Loucy (cell line): ENCODE measurements at regions not wholly inside any gene's neighbourhood (a gene's known extent, or its start where the extent isn't known, plus 50 kb on each side); places are given as distances from the start of the nearest gene placed in this dataset.

Experiments used
- H2AFZ ChIP-seq: fragments of 200-600 bp; sonication (generic); 2 replicates; pipeline ENCODE4 v1.6.0; 2016; ENCODE audit warnings: antibody characterized with exemption, mild to moderate bottlenecking, low read length, moderate library complexity
- H3F3A ChIP-seq: fragments of 200-600 bp; 2 replicates; pipeline ENCODE4 v1.6.0; 2016; ENCODE audit warnings: antibody characterized with exemption, low read depth, mild to moderate bottlenecking
- H3K27me3 ChIP-seq: fragments of 200-600 bp; sonication (generic); 2 replicates; pipeline ENCODE4 v1.6.1; 2014; ENCODE audit warnings: low read length, mild to moderate bottlenecking; ENCODE audit not compliant: insufficient read depth, poor library complexity, severe bottlenecking
- H3K36me3 ChIP-seq: fragments of 200-600 bp; sonication (generic); 2 replicates; pipeline ENCODE4 v1.6.1; 2016; ENCODE audit warnings: low read length; ENCODE audit not compliant: insufficient read depth
- H3K4me1 ChIP-seq: fragments of 200-600 bp; sonication (generic); 2 replicates; pipeline ENCODE4 v1.5.1; 2014; ENCODE audit warnings: low read length, mild to moderate bottlenecking; ENCODE audit not compliant: insufficient read depth, poor library complexity, severe bottlenecking
- H3K4me2 ChIP-seq: fragments of 200-600 bp; sonication (generic); 2 replicates; pipeline ENCODE4 v1.6.0; 2014; ENCODE audit warnings: antibody characterized with exemption, low read length, low read depth, mild to moderate bottlenecking; ENCODE audit not compliant: poor library complexity, severe bottlenecking
- H3K4me3 ChIP-seq: fragments of 200-600 bp; sonication (generic); 2 replicates; pipeline ENCODE4 v1.5.1; 2014; ENCODE audit warnings: low read length, mild to moderate bottlenecking, mixed read lengths; ENCODE audit not compliant: poor library complexity, severe bottlenecking
- H3K79me2 ChIP-seq: fragments of 200-600 bp; sonication (generic); 2 replicates; pipeline ENCODE4 v1.6.1; 2014; ENCODE audit warnings: low read length; ENCODE audit not compliant: insufficient read depth
- H3K9ac ChIP-seq: fragments of 200-600 bp; sonication (generic); 2 replicates; pipeline ENCODE4 v1.6.0; 2014; ENCODE audit warnings: mild to moderate bottlenecking, low read depth, low read length, moderate library complexity; ENCODE audit not compliant: poor library complexity, severe bottlenecking
- H3K9me2 ChIP-seq: fragments of 200-600 bp; sonication (generic); replicated peaks from 2 replicates; pipeline ENCODE4 v1.6.1; 2016; ENCODE audit warnings: low read depth, low read length, mixed read lengths
- H3K9me3 ChIP-seq: fragments of 200-600 bp; sonication (generic); 2 replicates; pipeline ENCODE4 v1.6.1; 2014; ENCODE audit warnings: mild to moderate bottlenecking, antibody characterized with exemption, low read length, low read depth; ENCODE audit not compliant: insufficient read depth
- H4K20me1 ChIP-seq: fragments of 200-600 bp; sonication (generic); 2 replicates; pipeline ENCODE4 v1.6.0; 2014; ENCODE audit warnings: antibody characterized with exemption, low read length, mild to moderate bottlenecking; ENCODE audit not compliant: insufficient read depth, poor library complexity, severe bottlenecking
- EZH2phosphoT487 ChIP-seq: fragments of 200-600 bp; IDR thresholded peaks from 2 replicates; pipeline ENCODE4 v1.6.1; 2018; ENCODE audit warnings: antibody characterized with exemption, mild to moderate bottlenecking, moderate library complexity, borderline replicate concordance
- TF ChIP-seq, protein P1 (sequence below): fragments of 200-600 bp; sonication (generic); conservative IDR thresholded peaks from 2 replicates; pipeline ENCODE4 v1.5.1; 2014; ENCODE audit warnings: mild to moderate bottlenecking, antibody characterized with exemption, low read length

DNA sequence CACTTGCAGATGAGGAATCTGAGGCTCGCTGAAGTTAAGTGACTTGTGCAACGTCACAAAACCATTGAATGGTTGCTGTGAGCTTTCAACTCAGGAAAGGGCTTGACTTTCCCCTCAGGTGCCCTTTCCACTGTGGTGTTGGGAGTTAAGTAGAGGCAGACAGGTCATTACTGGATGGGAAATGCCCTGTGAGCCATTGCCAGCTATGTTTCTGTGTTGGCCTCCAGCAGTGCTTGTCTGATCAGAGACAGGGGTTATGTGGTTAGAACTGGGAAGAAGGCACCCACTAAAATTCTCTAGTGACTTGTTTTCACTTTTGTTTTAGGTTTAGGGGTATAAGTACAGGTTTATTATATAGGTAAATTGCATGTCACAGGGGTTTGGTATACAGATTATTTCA, 96.6 kb downstream of the FDX1 start:
- H3K36me3 ChIP-seq, result no peaks in the 10 kb centered on the region
- no peak overlapping the region for H3K9ac ChIP-seq
- no peak for TF ChIP-seq EZH2phosphoT487
- TF ChIP-seq, protein P1, sequence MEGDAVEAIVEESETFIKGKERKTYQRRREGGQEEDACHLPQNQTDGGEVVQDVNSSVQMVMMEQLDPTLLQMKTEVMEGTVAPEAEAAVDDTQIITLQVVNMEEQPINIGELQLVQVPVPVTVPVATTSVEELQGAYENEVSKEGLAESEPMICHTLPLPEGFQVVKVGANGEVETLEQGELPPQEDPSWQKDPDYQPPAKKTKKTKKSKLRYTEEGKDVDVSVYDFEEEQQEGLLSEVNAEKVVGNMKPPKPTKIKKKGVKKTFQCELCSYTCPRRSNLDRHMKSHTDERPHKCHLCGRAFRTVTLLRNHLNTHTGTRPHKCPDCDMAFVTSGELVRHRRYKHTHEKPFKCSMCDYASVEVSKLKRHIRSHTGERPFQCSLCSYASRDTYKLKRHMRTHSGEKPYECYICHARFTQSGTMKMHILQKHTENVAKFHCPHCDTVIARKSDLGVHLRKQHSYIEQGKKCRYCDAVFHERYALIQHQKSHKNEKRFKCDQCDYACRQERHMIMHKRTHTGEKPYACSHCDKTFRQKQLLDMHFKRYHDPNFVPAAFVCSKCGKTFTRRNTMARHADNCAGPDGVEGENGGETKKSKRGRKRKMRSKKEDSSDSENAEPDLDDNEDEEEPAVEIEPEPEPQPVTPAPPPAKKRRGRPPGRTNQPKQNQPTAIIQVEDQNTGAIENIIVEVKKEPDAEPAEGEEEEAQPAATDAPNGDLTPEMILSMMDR, result no peak
- H3K9me3 ChIP-seq, result peaks cover 10% of the 10 kb centered on the region; the same call in 1 of the 2 replicates
- H4K20me1 ChIP-seq, result no peaks in the 10 kb centered on the region
- no peaks in the 10 kb centered on the region for H3K27me3 ChIP-seq
- no peak overlapping the region for H3K4me3 ChIP-seq
- H3F3A ChIP-seq, result no peaks in the 10 kb centered on the region
- H3K4me1 ChIP-seq, result peaks cover 14% of the 10 kb centered on the region
- H3K9me2 ChIP-seq, result no peaks in the 10 kb centered on the region
- no peak overlapping the region for H3K4me2 ChIP-seq
- H3K79me2 ChIP-seq, result no peaks in the 10 kb centered on the region
- H2AFZ ChIP-seq, result no peak overlapping the region
